ENCODE measurements at regions not wholly inside any gene's neighbourhood (a gene's known extent, or its start where the extent isn't known, plus 50 kb on each side); places are given as distances from the start of the nearest gene placed in this dataset.

GRCh38 chr1:222099746-222100145, 357.9 kb upstream of the DUSP10 start:
- no peaks in the 10 kb centered on the region for H3K9me3 ChIP-seq (ENCODE audit: insufficient read depth, low read depth, low read length)
- no peaks in the 10 kb centered on the region for H3K27me3 ChIP-seq (ENCODE audit: insufficient read depth, low read length)
- no peak overlapping the region for H3K4me3 ChIP-seq (ENCODE audit: low read length)
- peak overlapping the region; percentile 11; the same call in 1 of the 2 replicates for H3K27ac ChIP-seq (ENCODE audit: low read depth, low read length)
- 30% methylated on average over 2 of the region's 2 CpGs for WGBS
- no peaks in the 10 kb centered on the region for H3K36me3 ChIP-seq (ENCODE audit: insufficient read depth, low read length)
- peaks cover 21% of the 10 kb centered on the region for H3K4me1 ChIP-seq (ENCODE audit: insufficient read depth, low read length)
- no peak overlapping the region for H3K9ac ChIP-seq (ENCODE audit: low read depth, low read length)

GRCh38 chr1:222098404-222098803, 356.5 kb upstream of the DUSP10 start:
- no peaks in the 10 kb centered on the region for H3K9me3 ChIP-seq (ENCODE audit: insufficient read depth, low read depth, low read length)
- H3K4me1 ChIP-seq (ENCODE audit: insufficient read depth, low read length), result peaks cover 21% of the 10 kb centered on the region
- no peak overlapping the region for H3K9ac ChIP-seq (ENCODE audit: low read depth, low read length)
- no peaks in the 10 kb centered on the region for H3K36me3 ChIP-seq (ENCODE audit: insufficient read depth, low read length)
- H3K4me3 ChIP-seq (ENCODE audit: low read length), result no peak overlapping the region
- no peak overlapping the region for H3K27ac ChIP-seq (ENCODE audit: low read depth, low read length)
- WGBS, result 93% methylated on average over 1 of the region's 2 CpGs
- H3K27me3 ChIP-seq (ENCODE audit: insufficient read depth, low read length), result no peaks in the 10 kb centered on the region

GRCh38 chr1:222097588-222097987, 355.7 kb upstream of the DUSP10 start:
- Histone ChIP-seq H3K4me1 (ENCODE audit: insufficient read depth, low read length) (peaks cover 21% of the 10 kb centered on the region), H3K9ac (ENCODE audit: low read depth, low read length) (no peak overlapping the region), H3K4me3 (ENCODE audit: low read length) (no peak overlapping the region), H3K9me3 (ENCODE audit: insufficient read depth, low read depth, low read length) (no peaks in the 10 kb centered on the region), H3K36me3 (ENCODE audit: insufficient read depth, low read length) (no peaks in the 10 kb centered on the region), H3K27ac (ENCODE audit: low read depth, low read length) (no peak overlapping the region), H3K27me3 (ENCODE audit: insufficient read depth, low read length) (no peaks in the 10 kb centered on the region)
- WGBS, result 89% methylated on average over 3 of the region's 4 CpGs

GRCh38 chr1:222096883-222097282, 355.0 kb upstream of the DUSP10 start:
- Histone ChIP-seq H3K4me1 (ENCODE audit: insufficient read depth, low read length) (peaks cover 21% of the 10 kb centered on the region), H3K9ac (ENCODE audit: low read depth, low read length) (no peak overlapping the region), H3K27me3 (ENCODE audit: insufficient read depth, low read length) (no peaks in the 10 kb centered on the region), H3K4me3 (ENCODE audit: low read length) (no peak overlapping the region), H3K36me3 (ENCODE audit: insufficient read depth, low read length) (no peaks in the 10 kb centered on the region), H3K9me3 (ENCODE audit: insufficient read depth, low read depth, low read length) (no peaks in the 10 kb centered on the region), H3K27ac (ENCODE audit: low read depth, low read length) (no peak overlapping the region)
- WGBS, result 72% methylated on average over 4 of the region's 4 CpGs

GRCh38 chr1:222096476-222096772, 354.5 kb upstream of the DUSP10 start:
- no peak overlapping the region for H3K9ac ChIP-seq (ENCODE audit: low read depth, low read length)

GRCh38 chr1:222095606-222096475, 354.0 kb upstream of the DUSP10 start:
- Histone ChIP-seq H3K4me1 (ENCODE audit: insufficient read depth, low read length) (peaks cover 19% of the 10 kb centered on the region), H3K4me3 (ENCODE audit: low read length) (no peak overlapping the region), H3K9ac (ENCODE audit: low read depth, low read length) (no peak overlapping the region), H3K27me3 (ENCODE audit: insufficient read depth, low read length) (no peaks in the 10 kb centered on the region), H3K36me3 (ENCODE audit: insufficient read depth, low read length) (no peaks in the 10 kb centered on the region), H3K9me3 (ENCODE audit: insufficient read depth, low read depth, low read length) (no peaks in the 10 kb centered on the region), H3K27ac (ENCODE audit: low read depth, low read length) (no peak overlapping the region)
- 83% methylated on average over 11 of the region's 11 CpGs for WGBS

More at GRCh38 chr1:222096476-222096772, 354.5 kb upstream of the DUSP10 start:
- H3K4me1 ChIP-seq (ENCODE audit: insufficient read depth, low read length), result peaks cover 21% of the 10 kb centered on the region
- no peaks in the 10 kb centered on the region for H3K27me3 ChIP-seq (ENCODE audit: insufficient read depth, low read length)
- no peaks in the 10 kb centered on the region for H3K36me3 ChIP-seq (ENCODE audit: insufficient read depth, low read length)
- no peak overlapping the region for H3K4me3 ChIP-seq (ENCODE audit: low read length)
- 92% methylated on average over 1 of the region's 1 CpG for WGBS
- no peak overlapping the region for H3K27ac ChIP-seq (ENCODE audit: low read depth, low read length)
- no peaks in the 10 kb centered on the region for H3K9me3 ChIP-seq (ENCODE audit: insufficient read depth, low read depth, low read length)

GRCh38 chr1:222093518-222093917, 351.6 kb upstream of the DUSP10 start:
- H3K4me3 ChIP-seq (ENCODE audit: low read length), result no peak overlapping the region
- WGBS, result 86% methylated on average over 4 of the region's 4 CpGs
- no peak overlapping the region for H3K9ac ChIP-seq (ENCODE audit: low read depth, low read length)
- no peaks in the 10 kb centered on the region for H3K27me3 ChIP-seq (ENCODE audit: insufficient read depth, low read length)
- H3K4me1 ChIP-seq (ENCODE audit: insufficient read depth, low read length), result no peaks in the 10 kb centered on the region
- no peaks in the 10 kb centered on the region for H3K36me3 ChIP-seq (ENCODE audit: insufficient read depth, low read length)
- no peaks in the 10 kb centered on the region for H3K9me3 ChIP-seq (ENCODE audit: insufficient read depth, low read depth, low read length)
- H3K27ac ChIP-seq (ENCODE audit: low read depth, low read length), result no peak overlapping the region

- Histone ChIP-seq H3K27ac (ENCODE audit: low read depth, low read length) (no peak overlapping the region), H3K36me3 (ENCODE audit: insufficient read depth, low read length) (no peaks in the 10 kb centered on the region), H3K9me3 (ENCODE audit: insufficient read depth, low read depth, low read length) (no peaks in the 10 kb centered on the region), H3K9ac (ENCODE audit: low read depth, low read length) (no peak overlapping the region), H3K27me3 (ENCODE audit: insufficient read depth, low read length) (no peaks in the 10 kb centered on the region), H3K4me1 (ENCODE audit: insufficient read depth, low read length) (no peaks in the 10 kb centered on the region), H3K4me3 (ENCODE audit: low read length) (no peak overlapping the region)
- WGBS, result 88% methylated on average over 4 of the region's 4 CpGs
Measured at GRCh38 chr1:222090103-222090502, 348.2 kb upstream of the DUSP10 start.

- Histone ChIP-seq H3K9ac (ENCODE audit: low read depth, low read length) (no peak overlapping the region), H3K27me3 (ENCODE audit: insufficient read depth, low read length) (no peaks in the 10 kb centered on the region), H3K27ac (ENCODE audit: low read depth, low read length) (no peak overlapping the region), H3K36me3 (ENCODE audit: insufficient read depth, low read length) (no peaks in the 10 kb centered on the region), H3K9me3 (ENCODE audit: insufficient read depth, low read depth, low read length) (peaks cover 5% of the 10 kb centered on the region; the same call in 1 of the 2 replicates), H3K4me1 (ENCODE audit: insufficient read depth, low read length) (no peaks in the 10 kb centered on the region), H3K4me3 (ENCODE audit: low read length) (no peak overlapping the region)
- 94% methylated on average over 9 of the region's 9 CpGs for WGBS
Measured at GRCh38 chr1:222087221-222087920, 345.5 kb upstream of the DUSP10 start.

- Histone ChIP-seq H3K9ac (ENCODE audit: low read depth, low read length) (no peak overlapping the region), H3K27me3 (ENCODE audit: insufficient read depth, low read length) (no peaks in the 10 kb centered on the region), H3K36me3 (ENCODE audit: insufficient read depth, low read length) (no peaks in the 10 kb centered on the region), H3K4me3 (ENCODE audit: low read length) (no peak overlapping the region), H3K4me1 (ENCODE audit: insufficient read depth, low read length) (no peaks in the 10 kb centered on the region), H3K27ac (ENCODE audit: low read depth, low read length) (no peak overlapping the region), H3K9me3 (ENCODE audit: insufficient read depth, low read depth, low read length) (peaks cover 5% of the 10 kb centered on the region; the same call in 1 of the 2 replicates)
- 94% methylated on average over 1 of the region's 1 CpG for WGBS
Measured at GRCh38 chr1:222084996-222085395, 343.1 kb upstream of the DUSP10 start.

GRCh38 chr1:222084048-222084447, 342.2 kb upstream of the DUSP10 start:
- Histone ChIP-seq H3K36me3 (ENCODE audit: insufficient read depth, low read length) (no peaks in the 10 kb centered on the region), H3K27ac (ENCODE audit: low read depth, low read length) (no peak overlapping the region), H3K4me3 (ENCODE audit: low read length) (no peak overlapping the region), H3K27me3 (ENCODE audit: insufficient read depth, low read length) (no peaks in the 10 kb centered on the region), H3K9ac (ENCODE audit: low read depth, low read length) (no peak overlapping the region), H3K9me3 (ENCODE audit: insufficient read depth, low read depth, low read length) (peaks cover 5% of the 10 kb centered on the region; the same call in 1 of the 2 replicates), H3K4me1 (ENCODE audit: insufficient read depth, low read length) (no peaks in the 10 kb centered on the region)
